GM21528 (cell line): ENCODE measurements at regions not wholly inside any gene's neighbourhood (a gene's known extent, or its start where the extent isn't known, plus 50 kb on each side); places are given as distances from the start of the nearest gene placed in this dataset.
"Not testable (repeated sequence)": the region's sequence is repeated elsewhere in the genome, so short reads cannot be mapped to it uniquely, and the experiment has no call there.

Experiments
- ATAC-seq: cut with Tn5 transposase; IDR thresholded peaks from one replicate; pipeline ENCODE4 v1.9.1; 2021; ENCODE audit warnings: mild to moderate bottlenecking, moderate library complexity; ENCODE audit not compliant: unreplicated experiment, low FRiP score

- ATAC-seq, result not testable (repeated sequence)
Measured at GRCh38 chr16:29312345-29312675, 94.2 kb downstream of the NPIPB11 start.

- no peak for ATAC-seq
Measured at GRCh38 chr16:29311461-29312344, 94.8 kb downstream of the NPIPB11 start.

- ATAC-seq, result no peak
Measured at GRCh38 chr16:29310852-29311314, 95.6 kb downstream of the NPIPB11 start.

GRCh38 chr16:29310243-29310642 lies 96.3 kb downstream of the NPIPB11 start:
- not testable (repeated sequence) for ATAC-seq

- not testable (repeated sequence) for ATAC-seq
Measured at GRCh38 chr16:29309601-29310000, 96.9 kb downstream of the NPIPB11 start.

GRCh38 chr16:29308644-29309546 lies 97.6 kb downstream of the NPIPB11 start:
- no peak for ATAC-seq

GRCh38 chr16:29307598-29308507 lies 98.7 kb downstream of the NPIPB11 start:
- no peak for ATAC-seq

GRCh38 chr16:29306943-29307597 lies 99.4 kb downstream of the NPIPB11 start:
- no peak for ATAC-seq

GRCh38 chr16:29306201-29306600 lies 100.3 kb downstream of the NPIPB11 start:
- ATAC-seq, result no peak

- ATAC-seq, result not testable (repeated sequence)
Measured at GRCh38 chr16:29305018-29305417, 101.5 kb downstream of the NPIPB11 start.

- ATAC-seq, result no peak
Measured at GRCh38 chr16:29304251-29304650, 102.3 kb downstream of the NPIPB11 start.

- ATAC-seq, result no peak
Measured at GRCh38 chr16:29303520-29303919, 103.0 kb downstream of the NPIPB11 start.

GRCh38 chr16:29302976-29303375 lies 103.5 kb downstream of the NPIPB11 start:
- no peak for ATAC-seq

- ATAC-seq, result not testable (repeated sequence)
Measured at GRCh38 chr16:29302433-29302832, 104.1 kb downstream of the NPIPB11 start.

- ATAC-seq, result not testable (repeated sequence)
Measured at GRCh38 chr16:29301662-29302285, 104.7 kb downstream of the NPIPB11 start.

GRCh38 chr16:29300541-29301535 lies 105.7 kb downstream of the NPIPB11 start:
- ATAC-seq, result not testable (repeated sequence)

GRCh38 chr16:29300030-29300491 lies 106.5 kb downstream of the NPIPB11 start:
- not testable (repeated sequence) for ATAC-seq

GRCh38 chr16:29298997-29299396 lies 107.5 kb downstream of the NPIPB11 start:
- ATAC-seq, result not testable (repeated sequence)
